K562 (cell line): ENCODE measurements at regions not wholly inside any gene's neighbourhood (a gene's known extent, or its start where the extent isn't known, plus 50 kb on each side); places are given as distances from the start of the nearest gene placed in this dataset.

ENCODE experiments used
- ATAC-seq: fragments of 200-7000 bp; cut with Tn5 transposase; 3 replicates; pipeline ENCODE4 v1.9.1; 2020; ENCODE audit warnings: moderate library complexity
- BruUV-seq: library from RNA; stranded (reverse); fragments of 400-500 nt; replicated peaks from 2 replicates; lab custom pipeline; 2021; lab: Mats Ljungman, UMichigan
- CTCF ChIA-PET: fragments of 300-600 bp; formaldehyde crosslinking; extraction: SDS; loops from one replicate; lab custom pipeline; 2021; ENCODE audit warnings: low intra/inter-chr PET ratio; lab: Yijun Ruan, JAX
- POLR2A ChIA-PET: fragments of 300-600, 350-650 bp; sonication (Branson Sonifier 250); formaldehyde crosslinking; extraction: SDS; loops from one replicate; lab custom pipeline; 2021; ENCODE audit warnings: antibody characterized with exemption, inconsistent platforms; lab: Yijun Ruan, JAX
- DNase-seq, 4 experiments: peaks; one replicate each; pipeline versions ENCODE4 v3.0.0 to v3.0.0-alpha.2; 2011 to 2018; ENCODE audit warnings: low spot score in 3 of 4, mixed read lengths in 3 of 4; ENCODE audit errors: extremely low read depth in 1 of 4
- FAIRE-seq: peaks from 2 replicates; lab custom pipeline; 2011; peaks lifted over from hg19 to GRCh38; lab: Jason Lieb, UNC
- H2AFZ ChIP-seq: 2 replicates; pipeline ENCODE4 v1.6.0; 2011; ENCODE audit warnings: low read depth, low read length, control low read depth, inconsistent platforms
- H3K27ac ChIP-seq: fragments of 200-600 bp; 3 replicates; pipeline ENCODE4 v1.8.0; 2011; ENCODE audit warnings: low read depth, mild to moderate bottlenecking, control low read depth, inconsistent platforms, low read length, moderate library complexity, mixed read lengths; ENCODE audit errors: extremely low read depth
- H3K27me3 ChIP-seq, 2 experiments: fragments of 300-600 bp in 1 of 2; 2 replicates in 1 of 2; 3 replicates in 1 of 2; pipeline versions ENCODE4 v1.6.0 to v1.8.0; 2011; ENCODE audit warnings: inconsistent platforms in 2 of 2, low read length in 2 of 2, mild to moderate bottlenecking in 1 of 2, mixed read lengths in 1 of 2, moderate library complexity in 1 of 2; ENCODE audit not compliant: control insufficient read depth in 2 of 2, insufficient read depth in 2 of 2
- H3K36me3 ChIP-seq: fragments of 300-600 bp; 3 replicates; pipeline ENCODE4 v1.8.0; 2011; ENCODE audit warnings: mild to moderate bottlenecking, low read length, inconsistent platforms; ENCODE audit not compliant: control insufficient read depth, insufficient read depth
- H3K4me1 ChIP-seq, 2 experiments: fragments of 200-600 bp in 1 of 2; replicated peaks in 1 of 2; 2 replicates in 1 of 2; 3 replicates in 1 of 2; pipeline versions ENCODE4 v1.5.1 to v1.8.0; 2011; ENCODE audit warnings: inconsistent platforms in 2 of 2, low read length in 2 of 2, mild to moderate bottlenecking in 1 of 2, mixed read lengths in 1 of 2, moderate library complexity in 1 of 2; ENCODE audit not compliant: control insufficient read depth in 2 of 2, insufficient read depth in 2 of 2
- H3K4me2 ChIP-seq: 2 replicates; pipeline ENCODE4 v1.6.1; 2011; ENCODE audit warnings: low read length, control low read depth, inconsistent platforms, mixed read lengths; ENCODE audit not compliant: insufficient read depth
- H3K4me3 ChIP-seq: fragments of 200-600 bp; sonication (generic), shearing (Covaris generic); 2 replicates; pipeline ENCODE4 v1.5.1; 2016; ENCODE audit warnings: control low read depth, inconsistent platforms
- H3K79me2 ChIP-seq: fragments of 200-600 bp; 3 replicates; pipeline ENCODE4 v1.8.0; 2011; ENCODE audit warnings: low read length, inconsistent platforms; ENCODE audit not compliant: control insufficient read depth, insufficient read depth
- H3K9ac ChIP-seq, 2 experiments: 2 replicates each; pipeline versions ENCODE4 v1.6.0 to v1.6.1; 2011; ENCODE audit warnings: low read depth in 2 of 2, low read length in 2 of 2, control low read depth in 1 of 2, inconsistent platforms in 1 of 2, mild to moderate bottlenecking in 1 of 2, mixed read lengths in 1 of 2; ENCODE audit not compliant: insufficient read depth in 1 of 2
- H3K9me1 ChIP-seq: one replicate; pipeline ENCODE4 v1.6.0; 2011; ENCODE audit warnings: inconsistent platforms, mild to moderate bottlenecking, low read length, moderate library complexity; ENCODE audit not compliant: control insufficient read depth, insufficient read depth
- H3K9me3 ChIP-seq: replicated peaks from 2 replicates; pipeline ENCODE4 v1.5.1; 2011; ENCODE audit warnings: low read depth, low read length, inconsistent platforms; ENCODE audit not compliant: control insufficient read depth, insufficient read depth
- H4K20me1 ChIP-seq: replicated peaks from 2 replicates; pipeline ENCODE4 v1.6.1; 2011; ENCODE audit warnings: low read length, inconsistent platforms, mixed read lengths; ENCODE audit not compliant: control insufficient read depth, insufficient read depth
- CBX3 ChIP-seq, 2 experiments: IDR thresholded peaks; 1 replicate in 1 of 2; 2 replicates in 1 of 2; pipeline ENCODE4 v1.6.1; 2012; ENCODE audit warnings: inconsistent platforms in 2 of 2, low read length in 2 of 2, borderline replicate concordance in 1 of 2, control low read depth in 1 of 2
- CHD7 ChIP-seq: fragments of 200-600 bp; sonication (generic); IDR thresholded peaks from one replicate; pipeline ENCODE4 v1.6.1; 2012; ENCODE audit warnings: mild to moderate bottlenecking, low read depth, low read length, inconsistent platforms
- E2F4 ChIP-seq: sonication (generic); formaldehyde crosslinking; IDR thresholded peaks from 2 replicates; pipeline ENCODE4 v1.8.0; 2022; ENCODE audit warnings: mild to moderate bottlenecking, low read depth, missing genetic modification reagents
- PREB ChIP-seq: sonication (generic); formaldehyde crosslinking; IDR thresholded peaks from 2 replicates; pipeline ENCODE4 v1.8.1; 2023; ENCODE audit warnings: mild to moderate bottlenecking, missing genetic modification reagents
- ZBTB1 ChIP-seq: sonication (generic); formaldehyde crosslinking; IDR thresholded peaks from 2 replicates; pipeline ENCODE4 v1.8.1; 2023; ENCODE audit warnings: missing genetic modification reagents, low read depth, mild to moderate bottlenecking, borderline replicate concordance
- ZNF696 ChIP-seq: fragments of 250-450 bp; sonication (Bioruptor Pico); conservative IDR thresholded peaks from 2 replicates; pipeline ENCODE4 v1.4.0; 2020; ENCODE audit warnings: mild to moderate bottlenecking, moderate library complexity
- ZNF830 ChIP-seq: fragments of 250-450 bp; sonication (Bioruptor Pico); IDR thresholded peaks from 2 replicates; pipeline ENCODE4 v1.5.0; 2021; ENCODE audit warnings: mild to moderate bottlenecking
- ZZZ3 ChIP-seq: fragments of 450-650 bp; IDR thresholded peaks from 2 replicates; pipeline ENCODE4 v1.6.1; 2016; ENCODE audit warnings: antibody characterized with exemption, mild to moderate bottlenecking, moderate library complexity
- WGBS: fragments of 100-300 bp; shearing (Covaris generic); methylation state at CpG from one replicate; pipeline ENCODE4 v1.1.6; 2016; ENCODE audit warnings: low coverage, mixed read lengths; ENCODE audit not compliant: insufficient coverage; ENCODE audit errors: missing lambda C conversion rate; 5-methylcytosine and 5-hydroxymethylcytosine counted together
- in situ Hi-C: fragments of 300-500 bp; cut with MboI; formaldehyde crosslinking; loops from 4 replicates; pipeline ENCODE4 v1.15.0; 2018; ENCODE audit warnings: inconsistent platforms, mixed read lengths
- intact Hi-C: fragments of 100-400 bp; cut with micrococcal nuclease; formaldehyde crosslinking; loops from 2 replicates; pipeline ENCODE4 v1.14.2; 2022

- no peaks in the 10 kb centered on the region; a peak in 1 of 5 replicates for H3K27me3 ChIP-seq
- no peak for FAIRE-seq
- H3K4me2 ChIP-seq, result no peak overlapping the region
- CTCF ChIA-PET, result no interaction called here
- H3K9me3 ChIP-seq, result no peaks in the 10 kb centered on the region
- H2AFZ ChIP-seq, result no peak overlapping the region
- H3K9ac ChIP-seq, result no peak overlapping the region
- in situ Hi-C loops, result no loop called here
- no peak for DNase-seq
- BruUV-seq, result no TSS peak
- H3K27ac ChIP-seq, result no peak overlapping the region
- POLR2A ChIA-PET, result no interaction called here
- H3K9me1 ChIP-seq, result no peaks in the 10 kb centered on the region
- H3K79me2 ChIP-seq, result no peaks in the 10 kb centered on the region
- intact Hi-C loops, result no loop called here
- H3K4me1 ChIP-seq, result no peaks in the 10 kb centered on the region; a peak in 1 of 5 replicates
- no peak for ATAC-seq
- no peaks in the 10 kb centered on the region for H3K36me3 ChIP-seq
- no peaks in the 10 kb centered on the region for H4K20me1 ChIP-seq
- 13% methylated on average over 10 of the region's 10 CpGs for WGBS
- H3K4me3 ChIP-seq, result no peak overlapping the region
- TF ChIP-seq PREB (no peak), ZBTB1 (CRISPR knock-in tag) (no peak), CBX3 (IDR thresholded peaks at IDR 0.05; ENCODE audit: borderline replicate concordance in 1 of 2, low read length in 2 of 2) (no peak), ZZZ3 (no peak), CHD7 (no peak), ZNF830 (CRISPR knock-in tag) (no peak), E2F4 (CRISPR knock-in tag) (no peak), ZNF696 (CRISPR knock-in tag) (no peak)
Measured at GRCh38 chr2:37782721-37783371, 111.4 kb upstream of the CDC42EP3 start.
